Liver (tissue), 8 donors: ENCODE measurements at regions not wholly inside any gene's neighbourhood (a gene's known extent, or its start where the extent isn't known, plus 50 kb on each side); places are given as distances from the start of the nearest gene placed in this dataset.

Experiments
- DNase-seq: peaks from one replicate; pipeline ENCODE4 v3.0.0-alpha.2; 2017; ENCODE audit warnings: low spot score
- H3K27ac ChIP-seq, 2 donors: one replicate each; pipeline ENCODE4 v1.7.0; 2013; ENCODE audit warnings: inconsistent platforms in 2 of 2, low read length in 2 of 2, control low read depth in 1 of 2, low read depth in 1 of 2, mild to moderate bottlenecking in 1 of 2
- H3K27me3 ChIP-seq, 4 donors: one replicate each; pipeline versions ENCODE4 v1.6.1 to v1.7.0; 2013; ENCODE audit warnings: low read length in 3 of 4, inconsistent platforms in 1 of 4, mild to moderate bottlenecking in 1 of 4, moderate library complexity in 1 of 4; ENCODE audit not compliant: control insufficient read depth in 4 of 4, insufficient read depth in 4 of 4
- H3K36me3 ChIP-seq, 4 donors: one replicate each; pipeline versions ENCODE4 v1.6.1 to v1.7.0; 2013; ENCODE audit warnings: low read length in 3 of 4, mild to moderate bottlenecking in 3 of 4, low read depth in 1 of 4, moderate library complexity in 1 of 4; ENCODE audit not compliant: control insufficient read depth in 4 of 4, insufficient read depth in 3 of 4
- H3K4me1 ChIP-seq, 4 donors: one replicate each; pipeline versions ENCODE4 v1.6.1 to v1.7.0; 2013; ENCODE audit warnings: low read length in 3 of 4, mild to moderate bottlenecking in 3 of 4, moderate library complexity in 1 of 4; ENCODE audit not compliant: control insufficient read depth in 4 of 4, insufficient read depth in 4 of 4
- H3K4me3 ChIP-seq, 3 donors: one replicate each; pipeline versions ENCODE4 v1.6.1 to v1.7.0; 2013; ENCODE audit warnings: low read length in 3 of 3, control low read depth in 1 of 3, low read depth in 1 of 3, mild to moderate bottlenecking in 1 of 3
- H3K9ac ChIP-seq, 2 donors: one replicate each; pipeline ENCODE4 v1.7.0; 2013; ENCODE audit warnings: low read length in 2 of 2, mild to moderate bottlenecking in 2 of 2, moderate library complexity in 2 of 2, control low read depth in 1 of 2, low read depth in 1 of 2
- H3K9me3 ChIP-seq, 4 donors: one replicate each; pipeline versions ENCODE4 v1.6.1 to v1.7.0; 2013; ENCODE audit warnings: low read length in 3 of 4; ENCODE audit not compliant: control insufficient read depth in 4 of 4
- ATF3 ChIP-seq: IDR thresholded peaks from 2 replicates; pipeline ENCODE4 v1.6.1; 2016; ENCODE audit warnings: antibody characterized with exemption
- EGR1 ChIP-seq, 2 donors: IDR thresholded peaks; 2 replicates each; pipeline ENCODE4 v1.6.1; 2016 to 2018; ENCODE audit warnings: antibody characterized with exemption in 2 of 2, low read depth in 2 of 2
- FOXA1 ChIP-seq: IDR thresholded peaks from 2 replicates; pipeline ENCODE4 v1.6.1; 2016; ENCODE audit warnings: antibody characterized with exemption
- FOXA2 ChIP-seq: IDR thresholded peaks from 2 replicates; pipeline ENCODE4 v1.6.1; 2016; ENCODE audit warnings: antibody characterized with exemption
- HNF4A ChIP-seq, 2 donors: conservative IDR thresholded peaks; 2 replicates each; pipeline ENCODE4 v1.6.1; 2016; ENCODE audit warnings: antibody characterized with exemption in 2 of 2, mild to moderate bottlenecking in 2 of 2
- HNF4G ChIP-seq: IDR thresholded peaks from 2 replicates; pipeline ENCODE4 v1.6.1; 2016; ENCODE audit warnings: antibody characterized with exemption
- JUND ChIP-seq, 2 donors: IDR thresholded peaks; 2 replicates each; pipeline ENCODE4 v1.6.1; 2016; ENCODE audit warnings: antibody characterized with exemption in 2 of 2
- MAX ChIP-seq: IDR thresholded peaks from 2 replicates; pipeline ENCODE4 v1.6.1; 2016; ENCODE audit warnings: antibody characterized with exemption
- NR2F2 ChIP-seq: IDR thresholded peaks from 2 replicates; pipeline ENCODE4 v1.6.1; 2016; ENCODE audit warnings: antibody characterized with exemption
- RXRA ChIP-seq, 2 donors: IDR thresholded peaks; 2 replicates each; pipeline ENCODE4 v1.6.1; 2017 to 2018; ENCODE audit warnings: antibody characterized with exemption in 2 of 2, mild to moderate bottlenecking in 1 of 2
- TAF1 ChIP-seq: conservative IDR thresholded peaks from 2 replicates; pipeline ENCODE4 v1.6.1; 2016; ENCODE audit warnings: antibody characterized with exemption, mild to moderate bottlenecking
- ZBTB33 ChIP-seq: IDR thresholded peaks from 2 replicates; pipeline ENCODE4 v1.6.1; 2016; ENCODE audit warnings: antibody characterized with exemption
- WGBS: extraction: QIAGEN DNeasy Blood & Tissue Kit; methylation state at CpG from one replicate; pipeline ENCODE4 v1.1.7; 2013; 5-methylcytosine and 5-hydroxymethylcytosine counted together
- TF ChIP-seq, protein P1 (sequence below): fragments of 150-350 bp; IDR thresholded peaks from 2 replicates; pipeline ENCODE4 v1.5.1; 2017; ENCODE audit warnings: improper control_type of control experiment, low read depth, low read length; ENCODE audit not compliant: missing input control
- donor health status: healthy.
- donor health status: healthy.
- donor health status: healthy.
- donor health status: healthy.
- donor health status: healthy.

DNA sequence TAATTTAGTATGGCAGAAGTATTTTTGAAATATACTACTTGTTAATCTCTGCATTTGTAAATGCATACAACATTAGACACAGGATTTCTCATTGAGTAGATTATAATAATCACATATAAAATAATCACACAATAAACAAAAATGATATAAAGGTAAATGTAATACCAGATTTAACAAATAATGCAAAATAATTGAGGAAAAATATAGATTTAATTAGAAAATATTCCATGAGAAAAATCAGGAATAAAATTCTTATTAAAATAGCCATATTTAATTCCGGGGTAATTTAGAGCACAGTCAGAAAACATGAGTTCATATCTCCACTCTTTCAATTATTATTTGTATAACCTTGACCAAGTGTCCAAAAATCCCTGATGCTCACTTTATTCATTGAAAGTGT is 385.9 kb upstream of the SYT4 start:
- H3K27ac ChIP-seq = no peak overlapping the region
- no peak for DNase-seq
- H3K4me1 ChIP-seq = no peaks in the 10 kb centered on the region
- no peaks in the 10 kb centered on the region for H3K27me3 ChIP-seq
- no peak overlapping the region for H3K9ac ChIP-seq
- TF ChIP-seq ATF3 (no peak), EGR1 (IDR thresholded peaks at IDR 0.05; ENCODE audit: low read depth in 2 of 2) (no peak), FOXA2 (no peak), HNF4G (no peak), TAF1 (no peak), FOXA1 (no peak), HNF4A (conservative IDR thresholded peaks at IDR 0.05) (no peak), NR2F2 (no peak), ZBTB33 (no peak), JUND (IDR thresholded peaks at IDR 0.05) (no peak), RXRA (IDR thresholded peaks at IDR 0.05) (no peak)
- no peak overlapping the region for H3K4me3 ChIP-seq
- no peaks in the 10 kb centered on the region for H3K9me3 ChIP-seq
- WGBS = 71% methylated on average over 1 of the region's 1 CpG
- no peaks in the 10 kb centered on the region for H3K36me3 ChIP-seq

- H3K4me3 ChIP-seq = no peak overlapping the region
- DNase-seq = no peak
- 53% methylated on average over 3 of the region's 3 CpGs for WGBS
- H3K27ac ChIP-seq = no peak overlapping the region
- H3K9ac ChIP-seq = no peak overlapping the region
- H3K27me3 ChIP-seq = no peaks in the 10 kb centered on the region
- no peaks in the 10 kb centered on the region for H3K9me3 ChIP-seq
- H3K36me3 ChIP-seq = no peaks in the 10 kb centered on the region
- no peak for TF ChIP-seq RXRA (IDR thresholded peaks at IDR 0.05)
- TF ChIP-seq ZBTB33 = no peak
- no peak for TF ChIP-seq MAX
- TF ChIP-seq FOXA1 = no peak
- TF ChIP-seq HNF4A (conservative IDR thresholded peaks at IDR 0.05) = no peak
- no peak for TF ChIP-seq HNF4G
- TF ChIP-seq, protein P1, sequence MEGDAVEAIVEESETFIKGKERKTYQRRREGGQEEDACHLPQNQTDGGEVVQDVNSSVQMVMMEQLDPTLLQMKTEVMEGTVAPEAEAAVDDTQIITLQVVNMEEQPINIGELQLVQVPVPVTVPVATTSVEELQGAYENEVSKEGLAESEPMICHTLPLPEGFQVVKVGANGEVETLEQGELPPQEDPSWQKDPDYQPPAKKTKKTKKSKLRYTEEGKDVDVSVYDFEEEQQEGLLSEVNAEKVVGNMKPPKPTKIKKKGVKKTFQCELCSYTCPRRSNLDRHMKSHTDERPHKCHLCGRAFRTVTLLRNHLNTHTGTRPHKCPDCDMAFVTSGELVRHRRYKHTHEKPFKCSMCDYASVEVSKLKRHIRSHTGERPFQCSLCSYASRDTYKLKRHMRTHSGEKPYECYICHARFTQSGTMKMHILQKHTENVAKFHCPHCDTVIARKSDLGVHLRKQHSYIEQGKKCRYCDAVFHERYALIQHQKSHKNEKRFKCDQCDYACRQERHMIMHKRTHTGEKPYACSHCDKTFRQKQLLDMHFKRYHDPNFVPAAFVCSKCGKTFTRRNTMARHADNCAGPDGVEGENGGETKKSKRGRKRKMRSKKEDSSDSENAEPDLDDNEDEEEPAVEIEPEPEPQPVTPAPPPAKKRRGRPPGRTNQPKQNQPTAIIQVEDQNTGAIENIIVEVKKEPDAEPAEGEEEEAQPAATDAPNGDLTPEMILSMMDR = no peak
- TF ChIP-seq TAF1 = no peak
- TF ChIP-seq JUND (IDR thresholded peaks at IDR 0.05) = no peak
- H3K4me1 ChIP-seq = no peaks in the 10 kb centered on the region
These were observed 387.3 kb upstream of the SYT4 start for GRCh38 chr18:43664487-43665008.
